NCI-H2196 (cell line): ENCODE measurements at regions not wholly inside any gene's neighbourhood (a gene's known extent, or its start where the extent isn't known, plus 50 kb on each side); places are given as distances from the start of the nearest gene placed in this dataset.
"Not testable (repeated sequence)": the region's sequence is repeated elsewhere in the genome, so short reads cannot be mapped to it uniquely, and the experiment has no call there.

Experiments
- DNase-seq: peaks from one replicate; lab custom pipeline; 2025; ENCODE audit not compliant: unreplicated experiment; lab: John Stamatoyannopoulos, UW

GRCh38 chr13:48883786-48884185 lies 91.9 kb upstream of the FNDC3A start:
- DNase-seq = not testable (repeated sequence)

- no peak for DNase-seq
Observed at GRCh38 chr13:48885027-48885395, 90.7 kb upstream of the FNDC3A start.

GRCh38 chr13:48888613-48889012 lies 87.1 kb upstream of the FNDC3A start:
- no peak for DNase-seq

- DNase-seq = no peak
Observed at GRCh38 chr13:48890391-48890790, 85.3 kb upstream of the FNDC3A start.

- no peak for DNase-seq
Observed at GRCh38 chr13:48891586-48891985, 84.1 kb upstream of the FNDC3A start.

GRCh38 chr13:48892053-48892687 lies 83.5 kb upstream of the FNDC3A start:
- no peak for DNase-seq

- DNase-seq = no peak
Observed at GRCh38 chr13:48892688-48893075, 83.0 kb upstream of the FNDC3A start.

- DNase-seq = no peak
Observed at GRCh38 chr13:48896312-48896711, 79.4 kb upstream of the FNDC3A start.

- no peak for DNase-seq
Observed at GRCh38 chr13:48901781-48902180, 73.9 kb upstream of the FNDC3A start.

- no peak for DNase-seq
Observed at GRCh38 chr13:48902368-48902767, 73.3 kb upstream of the FNDC3A start.

GRCh38 chr13:48904668-48905290 lies 70.9 kb upstream of the FNDC3A start:
- no peak for DNase-seq

- no peak for DNase-seq
Observed at GRCh38 chr13:48906200-48906599, 69.5 kb upstream of the FNDC3A start.

GRCh38 chr13:48908381-48909055 lies 67.2 kb upstream of the FNDC3A start:
- no peak for DNase-seq

GRCh38 chr13:48909056-48909389 lies 66.7 kb upstream of the FNDC3A start:
- no peak for DNase-seq

GRCh38 chr13:48910686-48911085 lies 65.0 kb upstream of the FNDC3A start:
- no peak for DNase-seq

GRCh38 chr13:48919751-48920150 lies 56.0 kb upstream of the FNDC3A start:
- DNase-seq = no peak

- no peak for DNase-seq
Observed at GRCh38 chr13:48920730-48921129, 55.0 kb upstream of the FNDC3A start.

- DNase-seq = no peak
Observed at GRCh38 chr13:48923376-48923775, 52.3 kb upstream of the FNDC3A start.

- DNase-seq = no peak
Observed at GRCh38 chr13:48925001-48925400, 50.7 kb upstream of the FNDC3A start.
